Uterus (tissue), 3 donors: ENCODE measurements at regions not wholly inside any gene's neighbourhood (a gene's known extent, or its start where the extent isn't known, plus 50 kb on each side); places are given as distances from the start of the nearest gene placed in this dataset.

Source experiments
- DNase-seq, 2 donors: peaks; one replicate each; pipeline ENCODE4 v3.0.0-alpha.2; 2019 to 2020
- H3K27ac ChIP-seq, 2 donors: fragments of 200-600 bp; sonication (generic); 1 replicate in 1 of 2; 2 replicates in 1 of 2; pipeline ENCODE4 v1.5.1; 2016 to 2018
- H3K27me3 ChIP-seq, 2 donors: fragments of 200-600 bp; sonication (generic); one replicate each; pipeline ENCODE4 v1.5.1; 2018 to 2019; ENCODE audit warnings: control low read depth in 1 of 2
- H3K36me3 ChIP-seq, 2 donors: fragments of 200-600 bp; sonication (generic); one replicate each; pipeline ENCODE4 v1.5.1; 2019; ENCODE audit warnings: control low read depth in 1 of 2
- H3K4me1 ChIP-seq, 2 donors: fragments of 200-600 bp; sonication (generic); one replicate each; pipeline ENCODE4 v1.5.1; 2018 to 2019; ENCODE audit warnings: control low read depth in 1 of 2
- H3K4me3 ChIP-seq, 2 donors: fragments of 200-600 bp; sonication (generic); 1 replicate in 1 of 2; 2 replicates in 1 of 2; pipeline ENCODE4 v1.5.1; 2018 to 2019; ENCODE audit warnings: mild to moderate bottlenecking in 1 of 2
- H3K9me3 ChIP-seq, 2 donors: fragments of 200-600 bp; sonication (generic); one replicate each; pipeline ENCODE4 v1.5.1; 2019; ENCODE audit warnings: control low read depth in 1 of 2
- POLR2A ChIP-seq, 2 donors: fragments of 450-650 bp; IDR thresholded peaks; one replicate each; pipeline ENCODE4 v1.6.1; 2016; ENCODE audit warnings: antibody characterized with exemption in 2 of 2, mild to moderate bottlenecking in 1 of 2, moderate library complexity in 1 of 2
- intact Hi-C: fragments of 100-400 bp; cut with DNase I; formaldehyde crosslinking; loops from one replicate; pipeline ENCODE4 v1.15.1; 2023; ENCODE audit warnings: low total_unique reads
- TF ChIP-seq, protein P1 (sequence below), 4 experiments: fragments of 200-600 bp in 2 of 4; fragments of 450-650 bp in 2 of 4; sonication (generic) in 2 of 4; IDR thresholded peaks; one replicate each; pipeline ENCODE4 v1.5.1; 2016 to 2019; ENCODE audit warnings: antibody characterized with exemption in 4 of 4, mild to moderate bottlenecking in 2 of 4, moderate library complexity in 1 of 4
- donor health status: DM: yes; HTN: yes; CAD: no.

DNA sequence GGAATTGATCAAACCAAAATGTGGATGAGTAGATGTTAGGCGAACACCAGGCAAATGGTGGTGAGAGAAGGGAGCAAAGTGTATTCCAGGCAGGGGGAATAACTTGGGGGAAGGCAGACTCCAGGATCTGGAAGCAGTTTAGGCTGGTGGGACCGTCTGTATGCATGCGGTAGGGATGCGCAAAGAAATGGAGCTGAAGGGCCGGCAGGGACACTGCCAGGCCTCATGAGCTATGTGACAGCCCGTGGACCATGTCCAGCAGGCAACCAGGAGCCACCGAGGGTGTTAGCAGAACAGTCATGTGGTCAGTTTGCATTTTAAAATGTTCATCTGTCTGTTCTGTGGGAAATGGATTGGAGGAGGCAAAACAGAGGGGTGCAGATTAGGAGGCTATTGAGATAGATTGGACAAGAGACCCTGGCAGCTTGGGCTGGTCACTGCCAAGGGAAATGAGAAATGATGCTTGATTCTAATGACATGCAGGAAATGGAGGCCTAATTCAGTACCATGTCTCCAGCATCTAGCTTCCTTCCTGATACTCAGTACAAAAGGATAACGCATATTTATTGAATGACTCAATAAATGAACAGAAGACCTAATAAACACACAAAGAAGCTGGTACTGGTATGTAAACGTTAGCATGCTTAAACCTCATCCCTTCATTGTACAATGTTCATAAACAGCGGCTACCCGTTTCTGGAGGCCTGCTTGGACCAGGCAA, 412.4 kb downstream of the BUD13 start:
- TF ChIP-seq POLR2A (IDR thresholded peaks at IDR 0.05) = no peak
- TF ChIP-seq, protein P1, sequence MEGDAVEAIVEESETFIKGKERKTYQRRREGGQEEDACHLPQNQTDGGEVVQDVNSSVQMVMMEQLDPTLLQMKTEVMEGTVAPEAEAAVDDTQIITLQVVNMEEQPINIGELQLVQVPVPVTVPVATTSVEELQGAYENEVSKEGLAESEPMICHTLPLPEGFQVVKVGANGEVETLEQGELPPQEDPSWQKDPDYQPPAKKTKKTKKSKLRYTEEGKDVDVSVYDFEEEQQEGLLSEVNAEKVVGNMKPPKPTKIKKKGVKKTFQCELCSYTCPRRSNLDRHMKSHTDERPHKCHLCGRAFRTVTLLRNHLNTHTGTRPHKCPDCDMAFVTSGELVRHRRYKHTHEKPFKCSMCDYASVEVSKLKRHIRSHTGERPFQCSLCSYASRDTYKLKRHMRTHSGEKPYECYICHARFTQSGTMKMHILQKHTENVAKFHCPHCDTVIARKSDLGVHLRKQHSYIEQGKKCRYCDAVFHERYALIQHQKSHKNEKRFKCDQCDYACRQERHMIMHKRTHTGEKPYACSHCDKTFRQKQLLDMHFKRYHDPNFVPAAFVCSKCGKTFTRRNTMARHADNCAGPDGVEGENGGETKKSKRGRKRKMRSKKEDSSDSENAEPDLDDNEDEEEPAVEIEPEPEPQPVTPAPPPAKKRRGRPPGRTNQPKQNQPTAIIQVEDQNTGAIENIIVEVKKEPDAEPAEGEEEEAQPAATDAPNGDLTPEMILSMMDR (IDR thresholded peaks at IDR 0.05) = no peak
- no peaks in the 10 kb centered on the region for H3K4me1 ChIP-seq
- intact Hi-C loops = no loop called here

DNA sequence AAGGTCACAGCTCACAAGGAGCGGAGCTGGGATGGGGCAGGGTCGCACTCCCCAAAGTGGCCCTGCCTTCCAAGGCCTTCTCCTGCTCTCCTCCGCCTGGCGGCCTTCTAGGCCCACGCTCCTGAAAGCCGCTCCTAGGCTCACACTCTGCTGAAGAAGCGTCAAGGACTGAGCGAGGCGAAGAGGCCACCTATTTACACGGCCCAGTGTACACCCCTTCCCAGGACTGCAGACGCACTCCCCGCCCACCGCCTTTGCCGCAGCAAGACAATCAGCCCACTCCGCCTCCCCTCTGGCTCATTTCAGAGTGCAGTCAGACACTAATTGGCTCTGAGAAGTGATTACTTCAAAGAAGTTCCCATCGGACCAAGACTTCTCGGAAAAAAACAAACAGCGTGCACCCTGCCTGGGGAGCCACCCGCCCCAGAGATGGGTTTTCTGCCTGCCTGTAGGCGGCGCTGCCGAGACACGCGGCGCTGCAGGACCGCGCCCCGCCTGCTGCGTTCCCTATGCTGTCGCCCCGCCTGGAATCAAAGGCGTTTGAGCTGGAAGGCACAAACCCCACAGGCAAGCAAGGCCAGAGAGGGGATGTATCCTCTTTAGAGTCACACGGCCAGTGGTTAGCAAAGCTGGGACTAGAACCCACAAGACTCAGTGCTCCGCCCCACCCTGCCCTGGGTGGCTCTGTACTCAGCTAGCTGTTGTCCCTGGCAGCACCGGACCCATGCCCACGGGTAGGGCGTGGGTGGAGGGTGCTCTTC, 414.8 kb downstream of the BUD13 start:
- Histone ChIP-seq H3K4me3 (no peak overlapping the region), H3K4me1 (no peaks in the 10 kb centered on the region), H3K27ac (no peak overlapping the region), H3K9me3 (no peaks in the 10 kb centered on the region), H3K36me3 (no peaks in the 10 kb centered on the region), H3K27me3 (peaks cover 0 to 7% of the 10 kb centered on the region in 2 donors)
- TF ChIP-seq, protein P1 (IDR thresholded peaks at IDR 0.05) = no peak
- no peak for TF ChIP-seq POLR2A (IDR thresholded peaks at IDR 0.05)
- intact Hi-C loops = no loop called here
- DNase-seq = no peak

More for the DNA sequence above, 412.4 kb downstream of the BUD13 start:
- peaks cover 0 to 7% of the 10 kb centered on the region in 2 donors for H3K27me3 ChIP-seq
- no peaks in the 10 kb centered on the region for H3K36me3 ChIP-seq
- no peak for DNase-seq
- no peak overlapping the region for H3K4me3 ChIP-seq
- H3K9me3 ChIP-seq = no peaks in the 10 kb centered on the region
- no peak overlapping the region for H3K27ac ChIP-seq

DNA sequence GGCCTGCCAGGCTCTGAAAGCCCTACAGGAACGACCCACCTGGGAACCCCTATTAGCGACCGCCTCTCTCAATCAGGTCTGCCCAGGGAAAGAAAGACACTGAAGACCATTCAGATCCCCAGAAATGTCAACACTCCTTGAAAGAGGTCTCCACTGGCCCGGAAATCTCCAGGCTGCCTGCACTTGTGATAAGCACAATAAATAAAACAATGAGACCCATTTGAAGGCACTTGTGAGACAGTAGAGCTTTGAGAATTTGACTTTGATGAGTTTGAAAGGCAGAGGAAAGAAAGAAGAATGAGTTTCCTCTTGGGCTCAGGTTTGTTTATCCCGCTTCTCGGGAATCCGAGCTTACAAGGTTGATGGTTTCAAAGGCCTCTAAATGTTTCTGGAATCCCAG, 416.3 kb downstream of the BUD13 start:
- intact Hi-C loops = no loop called here

DNA sequence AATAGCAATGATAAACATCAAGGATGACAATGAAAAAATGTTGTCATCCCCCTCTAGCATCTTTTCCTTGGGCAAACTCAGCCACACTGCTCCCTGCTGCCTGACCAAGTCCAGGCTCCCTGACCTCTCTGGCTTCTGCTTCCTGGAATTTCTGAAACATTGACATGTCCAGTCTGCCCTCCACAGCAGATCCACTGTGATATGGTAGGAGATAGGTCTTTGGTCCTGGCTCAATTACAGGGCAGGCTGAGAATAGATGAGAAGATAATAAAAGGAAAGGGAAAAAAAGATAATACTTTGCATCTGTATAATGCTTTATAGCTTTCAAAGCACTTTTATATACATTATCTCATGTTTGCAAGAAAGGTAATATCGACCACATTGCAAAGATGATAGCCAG, 417.7 kb downstream of the BUD13 start:
- intact Hi-C loops = no loop called here
- no peak for TF ChIP-seq POLR2A (IDR thresholded peaks at IDR 0.05)
- TF ChIP-seq, protein P1 (IDR thresholded peaks at IDR 0.05) = no peak
- Histone ChIP-seq H3K4me3 (no peak overlapping the region), H3K9me3 (no peaks in the 10 kb centered on the region), H3K27ac (no peak overlapping the region), H3K36me3 (no peaks in the 10 kb centered on the region), H3K4me1 (no peaks in the 10 kb centered on the region), H3K27me3 (peaks cover 0 to 7% of the 10 kb centered on the region in 2 donors)
- no peak for DNase-seq

More for the DNA sequence above, 416.3 kb downstream of the BUD13 start:
- Histone ChIP-seq H3K4me3 (no peak overlapping the region), H3K4me1 (no peaks in the 10 kb centered on the region), H3K27ac (no peak overlapping the region), H3K36me3 (no peaks in the 10 kb centered on the region), H3K9me3 (no peaks in the 10 kb centered on the region), H3K27me3 (peaks cover 0 to 7% of the 10 kb centered on the region in 2 donors)
- no peak for DNase-seq
- TF ChIP-seq POLR2A (IDR thresholded peaks at IDR 0.05) = no peak
- TF ChIP-seq, protein P1 (IDR thresholded peaks at IDR 0.05) = no peak

DNA sequence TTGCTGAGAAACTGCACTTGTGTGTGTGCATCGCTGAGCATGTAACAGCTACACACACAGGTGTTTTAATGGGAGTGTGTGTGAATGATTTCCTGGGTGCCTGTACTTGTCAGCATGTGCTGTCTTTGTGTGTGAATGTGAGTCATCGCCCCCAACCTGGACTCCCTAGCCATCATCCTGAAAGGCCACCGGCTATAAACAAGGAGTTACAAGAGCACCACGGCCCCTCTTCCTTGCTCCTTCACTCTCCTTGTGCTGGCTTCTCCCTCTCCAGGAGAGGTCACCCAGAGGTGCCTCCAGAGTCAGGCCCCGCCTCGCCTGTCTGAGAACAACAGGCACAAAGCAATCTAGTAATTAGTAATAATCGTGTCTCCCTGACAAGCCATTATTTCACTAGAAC, 419.2 kb downstream of the BUD13 start:
- Histone ChIP-seq H3K36me3 (no peaks in the 10 kb centered on the region), H3K27ac (no peak overlapping the region), H3K9me3 (no peaks in the 10 kb centered on the region), H3K27me3 (peaks cover 0 to 6% of the 10 kb centered on the region in 2 donors), H3K4me1 (no peaks in the 10 kb centered on the region), H3K4me3 (no peak overlapping the region)
- no peak for DNase-seq
- TF ChIP-seq, protein P1 (IDR thresholded peaks at IDR 0.05) = no peak
- no peak for TF ChIP-seq POLR2A (IDR thresholded peaks at IDR 0.05)
- intact Hi-C loops = no loop called here
